ENCODE measurements at regions not wholly inside any gene's neighbourhood (a gene's known extent, or its start where the extent isn't known, plus 50 kb on each side); places are given as distances from the start of the nearest gene placed in this dataset.

DNA sequence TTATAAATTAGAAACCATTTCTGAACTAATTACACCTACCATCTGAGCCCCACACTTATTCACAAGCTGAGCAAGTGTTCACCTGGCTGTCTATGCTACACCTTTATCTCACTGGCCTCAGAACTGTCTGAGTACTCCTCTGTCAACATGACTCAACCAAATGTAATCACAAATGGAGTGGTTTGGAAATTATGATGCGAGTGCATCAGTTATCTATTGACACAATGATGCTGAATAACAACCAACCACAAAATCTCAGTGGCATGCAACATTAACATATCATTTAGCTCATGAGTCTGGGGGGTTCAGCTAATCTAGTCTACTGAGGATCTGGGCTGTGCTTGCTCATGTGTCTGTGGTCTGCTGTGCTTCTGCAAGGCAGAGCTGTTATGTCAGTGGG, 184.2 kb upstream of the NXPH2 start:
- TF ChIP-seq CTCF (IDR thresholded peaks at IDR 0.05) (no peak), POLR2A (IDR thresholded peaks at IDR 0.05) (no peak)

Data from testis (tissue), 2 donors.